HG02610 (cell line): ENCODE measurements at regions not wholly inside any gene's neighbourhood (a gene's known extent, or its start where the extent isn't known, plus 50 kb on each side); places are given as distances from the start of the nearest gene placed in this dataset.
"Not testable (repeated sequence)": the region's sequence is repeated elsewhere in the genome, so short reads cannot be mapped to it uniquely, and the experiment has no call there.

ENCODE experiments used
- ATAC-seq: cut with Tn5 transposase; IDR thresholded peaks from one replicate; pipeline ENCODE4 v1.9.1; 2021; ENCODE audit warnings: mild to moderate bottlenecking, moderate library complexity; ENCODE audit not compliant: unreplicated experiment

DNA sequence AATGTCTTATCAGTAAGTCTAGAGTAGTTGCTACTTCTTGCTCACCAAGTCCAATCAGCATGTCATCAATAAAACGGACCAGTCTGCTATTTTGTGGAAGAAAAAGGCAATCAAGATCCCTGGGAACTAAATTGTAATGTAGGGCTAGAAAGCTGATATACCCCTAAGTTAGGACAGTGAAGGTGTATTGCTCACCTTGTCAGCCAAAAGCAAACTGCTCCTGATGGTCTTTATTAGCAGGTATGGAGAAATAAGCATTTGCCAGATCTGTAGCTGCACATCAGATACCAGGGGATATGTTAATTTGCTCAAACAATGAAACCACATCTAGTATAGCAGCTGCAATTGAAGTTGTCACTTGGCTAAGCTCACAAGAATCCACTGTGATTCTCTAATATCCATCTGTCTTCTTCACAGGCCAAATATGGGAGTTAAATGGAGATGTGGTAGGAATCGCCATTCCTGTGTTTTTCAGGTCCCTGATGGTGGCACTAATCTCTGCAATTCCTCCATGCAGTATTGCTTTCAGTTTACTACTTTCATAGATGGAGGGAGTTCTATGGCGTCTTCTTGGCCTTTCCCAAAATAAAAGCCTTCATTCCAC, 75.0 kb downstream of the TMEM237 start:
- no peak for ATAC-seq

DNA sequence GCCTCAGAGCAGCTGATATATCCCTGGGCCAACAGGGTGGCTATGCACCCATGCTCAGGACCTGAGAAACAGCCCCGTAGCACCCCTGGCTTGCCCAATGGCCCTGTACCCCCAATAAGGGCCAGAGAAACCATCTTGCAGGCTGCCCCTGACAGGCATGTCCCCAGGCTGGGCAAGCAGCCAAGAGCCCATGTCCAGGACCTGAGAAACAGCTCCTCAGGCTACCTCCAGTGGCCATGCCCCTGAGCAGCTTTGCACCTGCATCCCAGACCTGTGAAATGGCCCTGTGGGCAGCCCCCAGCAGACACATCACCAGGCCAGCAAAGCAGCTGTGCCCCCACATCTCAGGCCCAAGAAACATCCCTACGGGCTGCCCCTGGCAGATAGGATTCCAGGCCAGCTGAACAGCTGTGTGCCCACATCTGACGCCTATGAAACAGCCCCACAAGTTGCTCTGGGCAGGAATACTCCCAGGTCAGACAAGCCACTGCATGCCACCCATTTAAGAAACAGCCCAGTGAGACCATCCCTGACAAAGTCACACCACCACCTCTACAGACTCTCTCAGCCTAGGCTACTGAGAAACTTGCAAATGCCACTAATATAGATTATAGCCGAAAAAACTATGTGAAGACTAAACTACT, 84.1 kb downstream of the TMEM237 start:
- no peak for ATAC-seq

GRCh38 chr2:201558665-201559064, 84.6 kb downstream of the TMEM237 start:
- no peak for ATAC-seq

DNA sequence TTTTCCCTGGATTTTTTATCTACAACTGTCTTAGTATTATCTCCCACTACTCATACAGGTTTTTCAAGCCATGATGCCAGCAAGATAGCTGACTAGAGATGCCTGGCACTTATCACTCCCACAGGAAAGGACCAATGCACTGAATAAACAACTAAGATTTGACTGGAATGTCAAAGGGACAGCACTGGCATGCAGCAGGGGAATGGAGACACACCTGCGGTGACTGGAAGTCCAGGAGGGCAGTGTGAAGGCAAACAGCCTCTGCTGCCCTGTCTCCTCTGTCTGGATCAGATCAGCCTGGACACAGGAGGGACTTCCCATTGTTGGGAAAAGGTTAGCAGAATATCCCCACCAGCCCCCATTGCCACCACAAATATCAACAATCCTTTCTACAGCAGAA, 85.1 kb downstream of the TMEM237 start:
- no peak for ATAC-seq

GRCh38 chr2:201551901-201552300, 91.4 kb downstream of the TMEM237 start:
- ATAC-seq, result no peak

- no peak for ATAC-seq
These were observed 95.0 kb downstream of the STRADB start for GRCh38 chr2:201546576-201546975.

GRCh38 chr2:201542291-201542690, 90.8 kb downstream of the STRADB start:
- no peak for ATAC-seq

DNA sequence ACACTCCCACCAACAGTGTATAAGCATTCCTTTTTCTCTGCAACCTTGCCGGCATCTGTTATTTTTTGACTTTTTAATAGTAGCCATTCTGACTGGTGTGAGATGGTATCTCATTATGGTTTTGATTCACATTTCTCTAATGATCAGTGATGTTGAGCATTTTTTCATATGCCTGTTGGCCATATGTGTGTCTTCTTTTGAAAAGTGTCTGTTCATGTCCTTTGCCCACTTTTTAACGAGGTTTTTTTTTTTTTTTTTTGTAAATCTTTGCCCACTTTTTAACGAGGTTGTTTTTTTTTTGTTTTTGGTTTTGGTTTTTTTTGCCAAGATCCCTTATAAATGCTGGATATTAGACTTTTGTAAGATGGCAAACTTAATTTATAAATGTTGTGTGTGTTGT, 87.7 kb downstream of the STRADB start:
- ATAC-seq, result not testable (repeated sequence)

- no peak for ATAC-seq
These were observed 86.5 kb downstream of the STRADB start for GRCh38 chr2:201538025-201538424.

DNA sequence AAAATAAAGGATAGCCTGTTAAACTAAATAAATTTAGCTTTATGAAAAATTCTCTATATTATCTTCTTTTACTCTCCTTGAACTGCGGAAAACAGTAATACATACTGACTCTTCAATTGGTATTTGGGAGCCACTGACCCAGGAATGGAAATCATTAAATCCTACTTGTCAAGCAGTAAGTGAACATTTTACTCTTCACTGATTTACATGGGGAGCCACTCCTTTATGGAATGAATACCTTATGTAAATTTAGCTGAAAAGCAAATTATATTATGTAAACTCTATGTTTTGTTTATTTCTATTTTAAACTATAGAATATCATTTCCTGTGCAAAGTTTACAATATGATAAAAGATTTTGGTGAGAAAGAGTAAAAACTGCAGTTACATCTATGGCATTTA, 85.2 kb downstream of the STRADB start:
- no peak for ATAC-seq

- ATAC-seq, result no peak
These were observed 84.5 kb downstream of the STRADB start for GRCh38 chr2:201536046-201536445.

- peak; percentile 98 for ATAC-seq
These were observed 81.3 kb downstream of the STRADB start for GRCh38 chr2:201532686-201533304.
